Breast epithelium (tissue), 3 donors: ENCODE measurements at regions not wholly inside any gene's neighbourhood (a gene's known extent, or its start where the extent isn't known, plus 50 kb on each side); places are given as distances from the start of the nearest gene placed in this dataset.

Experiments used
- CTCF ChIP-seq, 3 donors: fragments of 450-650 bp; IDR thresholded peaks; one replicate each; pipeline ENCODE4 v1.5.1; 2016 to 2017; ENCODE audit warnings: antibody characterized with exemption in 3 of 3, mild to moderate bottlenecking in 3 of 3, moderate library complexity in 3 of 3
- POLR2A ChIP-seq: fragments of 450-650 bp; IDR thresholded peaks from one replicate; pipeline ENCODE4 v1.6.1; 2016; ENCODE audit warnings: antibody characterized with exemption, mild to moderate bottlenecking, moderate library complexity
- POLR2AphosphoS5 ChIP-seq, 3 donors: sonication (generic); formaldehyde crosslinking; IDR thresholded peaks; one replicate each; pipeline ENCODE4 v1.6.1; 2017; ENCODE audit warnings: antibody characterized with exemption in 3 of 3

- TF ChIP-seq CTCF (IDR thresholded peaks at IDR 0.05) (no peak), POLR2A (no peak), POLR2AphosphoS5 (IDR thresholded peaks at IDR 0.05) (no peak)
These were observed 81.3 kb upstream of the BLID start for GRCh38 chr11:122197066-122197987.
